NCI-H526 treated with DMSO at 0.1 percent for 48 hours (cell line): ENCODE measurements at regions not wholly inside any gene's neighbourhood (a gene's known extent, or its start where the extent isn't known, plus 50 kb on each side); places are given as distances from the start of the nearest gene placed in this dataset.
"Not testable (repeated sequence)": the region's sequence is repeated elsewhere in the genome, so short reads cannot be mapped to it uniquely, and the experiment has no call there.

Experiments used
- DNase-seq: peaks from one replicate; lab custom pipeline; 2025; lab: John Stamatoyannopoulos, UW

GRCh38 chr6:21710216-21710615, 116.7 kb downstream of the SOX4 start:
- DNase-seq, result no peak

GRCh38 chr6:21710908-21711627, 117.5 kb downstream of the SOX4 start:
- no peak for DNase-seq

GRCh38 chr6:21712213-21712612, 118.7 kb downstream of the SOX4 start:
- DNase-seq, result no peak

- DNase-seq, result no peak
Observed at GRCh38 chr6:21713481-21713880, 119.9 kb downstream of the SOX4 start.

GRCh38 chr6:21715180-21715579, 121.6 kb downstream of the SOX4 start:
- DNase-seq, result no peak

- DNase-seq, result no peak
Observed at GRCh38 chr6:21722510-21722909, 129.0 kb downstream of the SOX4 start.

- no peak for DNase-seq
Observed at GRCh38 chr6:21726676-21727075, 133.1 kb downstream of the SOX4 start.

- no peak for DNase-seq
Observed at GRCh38 chr6:21728141-21728540, 134.6 kb downstream of the SOX4 start.

- DNase-seq, result no peak
Observed at GRCh38 chr6:21729431-21729830, 135.9 kb downstream of the SOX4 start.

GRCh38 chr6:21730533-21730932, 137.0 kb downstream of the SOX4 start:
- DNase-seq, result no peak

GRCh38 chr6:21731411-21732031, 138.0 kb downstream of the SOX4 start:
- DNase-seq, result no peak

GRCh38 chr6:21732032-21732730, 138.6 kb downstream of the SOX4 start:
- DNase-seq, result not testable (repeated sequence)

- no peak for DNase-seq
Observed at GRCh38 chr6:21732731-21733130, 139.2 kb downstream of the SOX4 start.

- DNase-seq, result no peak
Observed at GRCh38 chr6:21733311-21733710, 139.8 kb downstream of the SOX4 start.

GRCh38 chr6:21734204-21734603, 140.7 kb downstream of the SOX4 start:
- DNase-seq, result no peak

- DNase-seq, result peak; percentile 69
Observed at GRCh38 chr6:21738180-21739094, 144.9 kb downstream of the SOX4 start.

- DNase-seq, result no peak
Observed at GRCh38 chr6:21739241-21739640, 145.7 kb downstream of the SOX4 start.

GRCh38 chr6:21739838-21740237, 146.3 kb downstream of the SOX4 start:
- DNase-seq, result no peak

- DNase-seq, result peak; percentile 10
Observed at GRCh38 chr6:21740376-21741124, 147.0 kb downstream of the SOX4 start.

GRCh38 chr6:21741221-21742109, 147.9 kb downstream of the SOX4 start:
- DNase-seq, result no peak
